GM12878 (cell line): ENCODE measurements at regions not wholly inside any gene's neighbourhood (a gene's known extent, or its start where the extent isn't known, plus 50 kb on each side); places are given as distances from the start of the nearest gene placed in this dataset.

Source experiments
- ATAC-seq: fragments of 200-7000 bp; cut with Tn5 transposase; 3 replicates; pipeline ENCODE4 v1.9.1; 2020; ENCODE audit warnings: mild to moderate bottlenecking, moderate library complexity
- BruUV-seq: library from RNA; stranded (reverse); fragments of 400-500 nt; replicated peaks from 2 replicates; lab custom pipeline; 2021; lab: Mats Ljungman, UMichigan
- CTCF ChIA-PET: fragments of 300-600 bp; sonication (Branson Sonifier 250); formaldehyde crosslinking; extraction: SDS; loops from one replicate; lab custom pipeline; 2021; ENCODE audit warnings: inconsistent platforms; lab: Yijun Ruan, JAX
- POLR2A ChIA-PET: fragments of 350-600 bp; formaldehyde crosslinking; extraction: SDS; loops from one replicate; lab custom pipeline; 2021; ENCODE audit warnings: inconsistent platforms; lab: Charles Lee
- RAD21 ChIA-PET: fragments of 300-600 bp; sonication (Branson Sonifier 250); formaldehyde crosslinking; loops from one replicate; lab custom pipeline; 2023; ENCODE audit warnings: antibody characterized with exemption; ENCODE audit not compliant: unreplicated experiment; lab: Charles Lee
- SMC1A ChIA-PET: fragments of 300-600 bp; sonication (Branson Sonifier 250); formaldehyde crosslinking; loops from one replicate; lab custom pipeline; 2023; ENCODE audit not compliant: unreplicated experiment, uncharacterized antibody; lab: Charles Lee
- DNase-seq: peaks from one replicate; pipeline ENCODE4 v3.0.0-alpha.2; 2011; ENCODE audit warnings: low read depth, low spot score
- FAIRE-seq: peaks from 3 replicates; lab custom pipeline; 2011; peaks lifted over from hg19 to GRCh38; lab: Jason Lieb, UNC
- H2AFZ ChIP-seq: 2 replicates; pipeline ENCODE4 v1.6.0; 2011; ENCODE audit warnings: low read depth, low read length, control low read depth; ENCODE audit not compliant: control insufficient read depth
- H3K27ac ChIP-seq: 2 replicates; pipeline ENCODE4 v1.5.1; 2011; ENCODE audit warnings: control low read depth; ENCODE audit not compliant: control insufficient read depth, insufficient read depth
- H3K27me3 ChIP-seq, 2 experiments: replicated peaks in 1 of 2; 2 replicates each; pipeline versions ENCODE4 v1.6.0 to v1.6.1; 2011; ENCODE audit warnings: low read length in 1 of 2; ENCODE audit not compliant: control insufficient read depth in 2 of 2, insufficient read depth in 2 of 2
- H3K36me3 ChIP-seq, 2 experiments: 2 replicates each; pipeline ENCODE4 v1.5.1; 2011; ENCODE audit warnings: low read length in 1 of 2; ENCODE audit not compliant: control insufficient read depth in 2 of 2, insufficient read depth in 2 of 2
- H3K4me1 ChIP-seq: 2 replicates; pipeline ENCODE4 v1.6.1; 2011; ENCODE audit warnings: mild to moderate bottlenecking, low read length, moderate library complexity, mixed read lengths; ENCODE audit not compliant: control insufficient read depth, insufficient read depth
- H3K4me2 ChIP-seq: 2 replicates; pipeline ENCODE4 v1.6.0; 2011; ENCODE audit warnings: control low read depth; ENCODE audit not compliant: control insufficient read depth, insufficient read depth
- H3K4me3 ChIP-seq: fragments of 200-600 bp; sonication (generic); 2 replicates; pipeline ENCODE4 v1.5.1; 2016
- H3K79me2 ChIP-seq: 2 replicates; pipeline ENCODE4 v1.6.0; 2011; ENCODE audit warnings: low read length; ENCODE audit not compliant: control insufficient read depth, insufficient read depth
- H3K9ac ChIP-seq: 2 replicates; pipeline ENCODE4 v1.8.0; 2011; ENCODE audit warnings: low read length, control low read depth, mixed read lengths; ENCODE audit not compliant: control insufficient read depth, insufficient read depth
- H3K9me3 ChIP-seq: replicated peaks from 3 replicates; pipeline ENCODE4 v1.5.1; 2011; ENCODE audit warnings: mild to moderate bottlenecking, low read length; ENCODE audit not compliant: control insufficient read depth, insufficient read depth
- H4K20me1 ChIP-seq: 2 replicates; pipeline ENCODE4 v1.6.0; 2011; ENCODE audit not compliant: control insufficient read depth, insufficient read depth
- DPF2 ChIP-seq: fragments of 450-650 bp; IDR thresholded peaks from 2 replicates; pipeline ENCODE4 v1.6.1; 2017; ENCODE audit warnings: mild to moderate bottlenecking
- ETV6 ChIP-seq, 2 experiments: fragments of 450-650 bp in 1 of 2; IDR thresholded peaks in 1 of 2; conservative IDR thresholded peaks in 1 of 2; 2 replicates each; pipeline ENCODE4 v1.6.1; 2014; ENCODE audit warnings: antibody characterized with exemption in 1 of 2, borderline replicate concordance in 1 of 2, low read depth in 1 of 2, mild to moderate bottlenecking in 1 of 2, moderate library complexity in 1 of 2
- HDAC6 ChIP-seq: fragments of 200-600 bp; sonication (generic); IDR thresholded peaks from one replicate; pipeline ENCODE4 v1.8.0; 2017; ENCODE audit warnings: antibody characterized with exemption; ENCODE audit not compliant: unreplicated experiment
- HDGF ChIP-seq: fragments of 450-650 bp; IDR thresholded peaks from 2 replicates; pipeline ENCODE4 v1.6.1; 2016; ENCODE audit warnings: antibody characterized with exemption
- IRF5 ChIP-seq: fragments of 450-650 bp; IDR thresholded peaks from 2 replicates; pipeline ENCODE4 v1.6.1; 2017; ENCODE audit warnings: borderline replicate concordance
- MEF2B ChIP-seq: fragments of 450-650 bp; IDR thresholded peaks from 2 replicates; pipeline ENCODE4 v1.6.1; 2018; ENCODE audit warnings: mild to moderate bottlenecking, moderate library complexity; ENCODE audit not compliant: partially characterized antibody, poor library complexity, severe bottlenecking
- NR2C1 ChIP-seq: fragments of 450-650 bp; IDR thresholded peaks from 2 replicates; pipeline ENCODE4 v1.6.1; 2017; ENCODE audit warnings: antibody characterized with exemption, mild to moderate bottlenecking, moderate library complexity
- NR2F1 ChIP-seq: fragments of 450-650 bp; conservative IDR thresholded peaks from 2 replicates; pipeline ENCODE4 v1.6.1; 2017; ENCODE audit warnings: mild to moderate bottlenecking
- PAX5 ChIP-seq: IDR thresholded peaks from 2 replicates; pipeline ENCODE4 v1.6.1; 2011; ENCODE audit warnings: low read depth, low read length, borderline replicate concordance
- PKNOX1 ChIP-seq: fragments of 450-650 bp; IDR thresholded peaks from 2 replicates; pipeline ENCODE4 v1.6.1; 2016; ENCODE audit warnings: mild to moderate bottlenecking
- POU2F2 ChIP-seq: IDR thresholded peaks from 3 replicates; pipeline ENCODE4 v1.6.1; 2011; ENCODE audit warnings: low read depth, mild to moderate bottlenecking, low read length, borderline replicate concordance
- RAD51 ChIP-seq: fragments of 450-650 bp; IDR thresholded peaks from 2 replicates; pipeline ENCODE4 v1.6.1; 2016; ENCODE audit warnings: moderate library complexity, mild to moderate bottlenecking, inconsistent platforms
- RFX5 ChIP-seq: IDR thresholded peaks from 2 replicates; pipeline ENCODE4 v1.6.1; 2011; ENCODE audit warnings: low read depth, low read length, improper control_type of control experiment
- SIN3A ChIP-seq: IDR thresholded peaks from 2 replicates; pipeline ENCODE4 v1.6.1; 2012; ENCODE audit warnings: low read depth, low read length, improper control_type of control experiment
- SRF ChIP-seq, 2 experiments: IDR thresholded peaks; 2 replicates each; pipeline ENCODE4 v1.6.1; 2011; ENCODE audit warnings: low read depth in 2 of 2, low read length in 2 of 2, mild to moderate bottlenecking in 1 of 2, moderate library complexity in 1 of 2
- STAT3 ChIP-seq: IDR thresholded peaks from 2 replicates; pipeline ENCODE4 v1.6.1; 2011; ENCODE audit warnings: low read depth, low read length, improper control_type of control experiment
- ZNF217 ChIP-seq: fragments of 450-650 bp; IDR thresholded peaks from 2 replicates; pipeline ENCODE4 v1.6.1; 2017; ENCODE audit warnings: antibody characterized with exemption, mild to moderate bottlenecking
- WGBS: methylation state at CpG from one replicate; pipeline ENCODE4 v1.1.6; 2016; ENCODE audit warnings: low lambda C conversion rate; ENCODE audit not compliant: insufficient replicate concordance, insufficient coverage; ENCODE audit errors: missing lambda C conversion rate; 5-methylcytosine and 5-hydroxymethylcytosine counted together
- in situ Hi-C: fragments of 300-500 bp; cut with MboI; formaldehyde crosslinking; loops from 9 replicates; pipeline ENCODE4 v1.14.3; 2018; ENCODE audit warnings: mixed read lengths
- intact Hi-C: fragments of 100-400 bp; cut with micrococcal nuclease; formaldehyde crosslinking; loops from one replicate; pipeline ENCODE4 v1.14.2; 2022; ENCODE audit not compliant: unreplicated experiment

DNA sequence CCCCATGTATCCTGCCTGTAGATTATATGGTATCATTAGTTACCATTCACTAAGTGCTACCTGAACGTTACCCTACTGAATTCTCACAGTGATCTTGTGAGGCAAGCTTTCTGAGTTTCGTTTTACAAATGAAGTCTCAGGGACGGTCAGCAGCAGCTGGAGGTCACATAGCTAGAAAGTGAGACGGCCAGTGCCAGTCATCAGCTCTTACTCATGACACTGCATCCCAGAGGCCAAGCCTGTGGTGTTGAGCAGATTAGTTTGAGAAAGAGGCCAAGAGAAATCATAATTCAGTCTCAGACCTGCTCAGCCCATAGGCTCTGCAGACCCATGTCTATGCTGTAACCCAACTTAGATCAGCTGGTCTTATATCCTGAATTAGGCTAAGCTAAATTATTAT, 95.7 kb upstream of the EGFLAM start:
- no peak for ATAC-seq
- FAIRE-seq: no peak
- RAD21 ChIA-PET: no interaction called here
- no peaks in the 10 kb centered on the region for H3K4me1 ChIP-seq
- WGBS: 25% methylated on average over 4 of the region's 4 CpGs
- no peak for DNase-seq
- BruUV-seq: no TSS peak
- no peaks in the 10 kb centered on the region for H3K79me2 ChIP-seq
- H3K36me3 ChIP-seq: no peaks in the 10 kb centered on the region
- no peak overlapping the region for H3K9ac ChIP-seq
- no peaks in the 10 kb centered on the region for H3K27me3 ChIP-seq
- H3K9me3 ChIP-seq: no peaks in the 10 kb centered on the region
- H3K4me3 ChIP-seq: no peak overlapping the region
- in situ Hi-C loops: no loop called here
- H4K20me1 ChIP-seq: no peaks in the 10 kb centered on the region
- no peak for TF ChIP-seq STAT3
- TF ChIP-seq RAD51: no peak
- TF ChIP-seq SRF (IDR thresholded peaks at IDR 0.05; ENCODE audit: low read depth in 2 of 2, low read length in 2 of 2): no peak
- no peak for TF ChIP-seq HDAC6
- TF ChIP-seq MEF2B: no peak
- no peak for TF ChIP-seq HDGF
- TF ChIP-seq RFX5: no peak
- TF ChIP-seq, all 136 proteins: peak for 0
- SMC1A ChIA-PET: no interaction called here
- POLR2A ChIA-PET: no interaction called here
- H2AFZ ChIP-seq: no peak overlapping the region
- no peak overlapping the region for H3K4me2 ChIP-seq
- CTCF ChIA-PET: no interaction called here
- no peak overlapping the region for H3K27ac ChIP-seq
- intact Hi-C loops: no loop called here

DNA sequence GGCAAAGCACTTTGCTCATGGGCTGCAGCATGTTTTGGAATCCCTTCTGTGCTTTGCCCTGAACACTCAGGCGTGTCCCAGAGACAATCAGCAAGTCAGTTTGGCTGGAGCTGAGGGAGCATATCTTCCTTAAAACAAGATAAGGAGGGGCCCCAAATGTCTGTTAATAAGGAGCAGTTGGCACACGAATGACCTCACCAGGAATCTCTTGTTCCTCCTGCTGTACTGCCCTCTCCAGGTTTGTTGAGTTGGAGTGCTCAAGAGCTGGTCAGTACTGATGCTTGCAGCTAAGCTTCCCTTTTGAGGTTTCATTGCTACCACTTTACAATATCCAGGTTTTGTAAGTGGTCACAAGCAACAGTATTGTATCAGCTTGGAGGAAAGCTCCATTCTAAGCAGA, 101.3 kb upstream of the EGFLAM start:
- DNase-seq (no peak), ATAC-seq (no peak), FAIRE-seq (no peak)
- Histone ChIP-seq H4K20me1 (no peaks in the 10 kb centered on the region), H3K27ac (no peak overlapping the region), H3K27me3 (no peaks in the 10 kb centered on the region; a peak in 1 of 4 replicates), H3K36me3 (no peaks in the 10 kb centered on the region), H2AFZ (no peak overlapping the region), H3K4me1 (no peaks in the 10 kb centered on the region), H3K9me3 (no peaks in the 10 kb centered on the region), H3K4me3 (no peak overlapping the region), H3K9ac (no peak overlapping the region), H3K4me2 (no peak overlapping the region), H3K79me2 (no peaks in the 10 kb centered on the region)
- RAD21 ChIA-PET: no interaction called here
- in situ Hi-C loops (no loop called here), intact Hi-C loops (no loop called here)
- SMC1A ChIA-PET: no interaction called here
- no TSS peak for BruUV-seq
- TF ChIP-seq NR2C1 (no peak), DPF2 (no peak), IRF5 (no peak), POU2F2 (no peak), PKNOX1 (no peak), ETV6 (conservative IDR thresholded peaks at IDR 0.05 in 1 of 2, IDR thresholded peaks at IDR 0.05 in 1 of 2; ENCODE audit: borderline replicate concordance in 1 of 2, low read depth in 1 of 2) (no peak), ZNF217 (no peak), PAX5 (no peak), SIN3A (no peak), NR2F1 (no peak)
- 0% methylated on average over 2 of the region's 2 CpGs for WGBS
- POLR2A ChIA-PET: no interaction called here
- CTCF ChIA-PET: interaction anchor here (0.6 kb wide), 1 partner anchor 390 kb away, joined by 3 read pairs; no protein-coding TSS in a partner anchor
